Fibroblast of peridontal ligament (primary cell): ENCODE measurements at regions not wholly inside any gene's neighbourhood (a gene's known extent, or its start where the extent isn't known, plus 50 kb on each side); places are given as distances from the start of the nearest gene placed in this dataset.
"Not testable (repeated sequence)": the region's sequence is repeated elsewhere in the genome, so short reads cannot be mapped to it uniquely, and the experiment has no call there.

Experiments
- DNase-seq: peaks from one replicate; pipeline ENCODE4 v3.0.0-alpha.2; 2010; ENCODE audit errors: extremely low read depth

GRCh38 chr1:170375082-170375723 is 156.8 kb upstream of the GORAB start:
- DNase-seq = peak; percentile 42

- DNase-seq = peak; percentile 41
Measured at GRCh38 chr1:170376801-170377385, 155.1 kb upstream of the GORAB start.

- no peak for DNase-seq
Measured at GRCh38 chr1:170377440-170377839, 154.5 kb upstream of the GORAB start.

DNA sequence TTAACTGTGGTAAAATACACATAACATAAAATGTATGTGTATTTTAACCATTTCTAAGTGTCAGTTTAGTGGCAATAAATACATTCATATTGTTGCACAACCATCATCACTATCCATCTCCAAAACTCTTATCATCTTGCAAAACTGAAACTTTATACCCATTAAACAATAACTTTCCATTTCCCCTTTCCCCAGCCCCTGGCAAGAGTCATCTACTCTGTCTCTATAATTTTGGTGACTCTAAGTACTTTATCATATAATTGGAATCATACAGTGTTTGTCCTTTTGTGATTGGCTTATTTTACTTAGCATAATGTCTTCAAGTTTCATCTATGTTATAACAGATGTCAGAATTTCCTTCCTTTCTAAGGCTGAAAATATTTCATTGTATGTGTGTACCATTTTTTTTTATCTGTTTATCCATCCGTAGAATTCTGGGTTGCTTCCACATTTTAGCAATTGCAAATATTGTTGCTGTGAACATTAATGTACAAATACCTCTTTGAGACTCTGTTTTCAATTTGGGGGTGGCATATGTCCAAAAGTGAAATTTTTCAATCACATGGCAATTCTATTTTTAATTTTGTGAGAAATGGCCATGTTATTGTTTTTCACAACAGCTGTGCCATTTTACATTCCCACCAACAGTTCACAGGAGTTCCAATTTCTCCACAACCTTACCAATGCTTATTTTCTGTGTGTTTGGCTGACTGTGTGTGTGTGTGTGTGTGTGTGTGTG is 153.9 kb upstream of the GORAB start:
- peak; percentile 91 for DNase-seq

GRCh38 chr1:170385750-170386149 is 146.2 kb upstream of the GORAB start:
- DNase-seq = no peak

DNA sequence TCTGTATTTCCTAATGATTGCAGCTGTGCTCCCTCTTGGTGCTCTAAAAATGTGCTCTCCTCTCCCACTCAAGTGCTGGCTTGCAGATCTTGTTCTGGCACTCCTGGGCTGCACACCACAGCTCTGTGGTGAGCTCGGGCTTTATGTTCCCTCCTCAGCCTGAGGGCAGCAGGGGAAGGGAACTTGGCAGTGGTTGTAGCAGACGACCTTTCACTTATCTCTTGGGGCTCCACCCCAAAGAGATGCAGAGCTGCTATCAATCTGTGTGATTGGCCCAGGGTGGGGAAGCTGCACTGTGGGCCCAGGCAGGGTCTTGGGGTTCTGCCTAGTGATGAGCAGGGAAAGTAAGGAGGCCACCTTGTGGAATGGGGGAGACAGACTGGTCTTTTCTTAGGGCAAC is 143.5 kb upstream of the GORAB start:
- DNase-seq = no peak

- peak; percentile 58 for DNase-seq
Measured at GRCh38 chr1:170395149-170395548, 136.8 kb upstream of the GORAB start.

DNA sequence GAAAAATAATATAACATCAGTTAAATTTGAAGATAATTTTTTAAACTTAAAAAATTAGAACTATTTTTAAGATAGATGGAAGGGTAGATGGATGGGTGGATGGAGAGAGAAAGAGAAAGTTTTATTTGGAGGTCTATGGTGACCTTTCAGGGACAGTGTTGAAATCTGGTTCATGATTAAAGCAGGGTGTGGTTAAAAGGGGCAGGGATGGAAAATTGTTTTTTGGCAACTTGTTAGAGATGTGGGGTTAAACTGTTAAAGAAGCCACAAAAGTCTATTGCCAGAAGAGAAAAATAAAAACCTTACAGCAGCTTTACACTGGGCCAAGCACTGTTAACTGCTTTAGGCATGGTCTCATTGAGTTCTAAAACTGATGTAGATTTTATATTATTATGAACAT is 134.9 kb upstream of the GORAB start:
- peak; percentile 50 for DNase-seq

GRCh38 chr1:170402476-170403311 is 129.3 kb upstream of the GORAB start:
- DNase-seq = peak; percentile 68

GRCh38 chr1:170407138-170407537 is 124.8 kb upstream of the GORAB start:
- DNase-seq = peak; percentile 56

DNA sequence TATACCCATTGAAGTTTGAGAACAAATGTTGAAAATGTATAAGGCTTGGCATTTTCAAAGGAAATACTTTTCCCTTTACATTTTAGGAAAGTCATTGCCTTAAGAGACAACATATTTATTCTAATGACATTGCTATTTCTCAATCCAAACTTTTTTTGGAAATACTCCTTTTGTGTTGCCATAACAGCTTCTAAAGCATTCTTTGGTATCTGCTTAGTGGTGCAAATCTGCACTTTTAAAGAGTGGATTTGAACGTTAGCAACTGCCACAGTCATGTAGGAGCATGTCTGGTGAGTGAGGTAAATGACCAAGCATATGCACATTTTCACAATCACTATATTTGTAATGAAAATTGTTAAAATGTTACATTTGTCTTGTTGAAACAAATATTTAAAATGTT is 124.4 kb upstream of the GORAB start:
- peak; percentile 65 for DNase-seq

GRCh38 chr1:170410401-170411166 is 121.4 kb upstream of the GORAB start:
- peak; percentile 95 for DNase-seq

DNA sequence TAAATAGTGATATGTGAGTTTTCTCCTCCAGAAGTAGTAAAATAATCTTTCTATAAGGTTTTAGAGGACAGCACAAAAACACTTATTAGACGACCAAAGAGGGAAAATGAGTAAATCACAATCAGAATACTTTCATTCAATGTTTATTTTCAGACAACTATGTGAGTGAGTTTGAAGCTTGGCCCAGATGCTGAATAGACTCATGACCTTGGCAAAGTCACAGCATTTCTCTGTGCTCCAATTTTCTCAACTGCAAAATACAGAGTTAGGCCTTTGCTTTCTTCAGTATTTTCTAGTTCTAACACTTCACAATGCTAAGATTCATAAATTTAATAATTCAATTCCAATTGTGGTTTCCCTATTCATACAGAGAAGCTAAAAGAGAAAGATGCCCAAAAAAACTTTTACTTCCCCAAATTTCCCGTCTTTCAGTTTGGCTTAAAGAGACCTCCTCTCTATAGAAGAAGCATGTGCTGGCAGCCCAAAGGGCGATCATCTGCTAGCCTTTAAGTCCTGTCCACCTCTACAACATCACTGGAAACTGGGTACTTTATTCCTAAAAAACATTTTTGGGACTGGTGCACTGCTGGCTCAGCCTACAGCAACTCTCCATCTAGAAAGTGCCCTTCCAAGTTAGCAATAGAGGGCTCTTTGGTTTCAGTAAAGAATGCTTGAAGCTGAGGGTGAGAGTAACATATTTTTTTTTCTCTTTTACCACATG is 116.8 kb upstream of the GORAB start:
- DNase-seq = peak; percentile 91

DNA sequence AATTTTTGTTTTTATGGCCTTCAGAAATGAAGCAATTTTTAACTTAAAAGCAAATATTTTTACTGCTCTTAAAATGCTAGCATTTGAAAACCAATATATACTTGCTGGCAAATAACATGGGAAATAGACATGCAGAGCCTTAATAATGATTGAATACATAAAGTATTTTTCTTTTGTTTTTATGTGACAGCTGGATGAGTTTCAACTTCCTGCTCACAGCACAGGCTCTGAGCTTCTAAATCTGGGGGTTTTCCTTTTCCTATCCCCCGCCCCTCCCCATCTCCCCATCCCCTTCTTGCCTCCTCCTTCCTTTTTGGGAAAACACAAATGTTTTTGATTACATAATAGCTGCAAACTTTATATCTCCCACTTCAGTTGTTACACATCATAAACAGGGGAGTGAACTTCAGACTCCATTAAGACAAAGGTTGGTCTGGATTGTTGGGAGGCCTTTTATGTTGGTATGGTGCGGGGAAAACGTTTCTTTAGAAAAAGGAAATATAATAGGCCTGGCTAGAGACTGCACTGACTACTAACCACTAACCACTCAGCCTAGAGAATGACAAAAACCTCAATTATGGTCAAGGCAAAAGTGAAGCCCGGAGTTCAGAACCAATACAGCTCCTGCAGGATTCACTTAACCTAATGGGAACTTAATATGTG is 116.1 kb upstream of the GORAB start:
- DNase-seq = peak; percentile 61

GRCh38 chr1:170424346-170424745 is 107.6 kb upstream of the GORAB start:
- DNase-seq = peak; percentile 48

DNA sequence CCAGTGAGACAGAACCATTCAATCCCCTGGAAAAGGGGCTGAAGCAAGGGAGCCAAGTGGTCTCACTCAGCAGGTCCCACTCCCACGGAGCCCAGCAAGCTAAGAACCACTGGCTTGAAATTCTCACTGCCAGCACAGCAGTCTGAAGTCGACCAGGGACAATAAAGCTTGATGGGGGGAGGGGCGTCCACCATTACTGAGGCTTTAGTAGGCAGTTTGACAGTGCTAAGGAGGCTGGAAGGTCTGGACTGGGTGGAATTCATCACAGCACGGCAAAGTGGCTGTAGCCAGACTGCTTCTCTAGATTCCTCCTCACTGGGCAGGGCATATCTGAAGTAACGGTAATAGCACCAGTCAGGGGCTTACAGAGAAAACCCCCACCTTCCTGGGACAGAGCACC is 105.4 kb upstream of the GORAB start:
- no peak for DNase-seq

- DNase-seq = not testable (repeated sequence)
Measured at GRCh38 chr1:170427002-170427401, 105.0 kb upstream of the GORAB start.

- DNase-seq = no peak
Measured at GRCh38 chr1:170436928-170437327, 95.0 kb upstream of the GORAB start.

DNA sequence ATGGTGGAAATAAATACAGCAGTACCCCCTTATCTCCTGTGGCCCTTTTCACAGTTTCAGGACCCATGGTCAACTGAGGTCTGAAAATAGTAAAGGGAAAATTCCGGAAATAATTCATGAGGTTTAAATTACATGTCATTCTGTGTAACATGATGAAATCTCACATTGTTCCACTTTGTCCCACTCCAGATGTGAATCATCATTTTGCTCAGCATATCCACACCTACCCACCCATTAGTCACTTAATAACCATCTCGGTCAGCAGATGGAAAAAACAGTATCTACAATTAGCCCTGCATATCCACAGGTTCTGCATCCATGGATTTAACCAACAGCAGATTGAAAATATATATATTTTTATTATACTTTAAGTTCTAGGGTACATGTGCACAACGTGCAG is 86.9 kb upstream of the GORAB start:
- peak; percentile 83 for DNase-seq

GRCh38 chr1:170448661-170449158 is 83.3 kb upstream of the GORAB start:
- no peak for DNase-seq
